GM19438 (cell line): ENCODE measurements at regions not wholly inside any gene's neighbourhood (a gene's known extent, or its start where the extent isn't known, plus 50 kb on each side); places are given as distances from the start of the nearest gene placed in this dataset.
"Not testable (repeated sequence)": the region's sequence is repeated elsewhere in the genome, so short reads cannot be mapped to it uniquely, and the experiment has no call there.

Source experiments
- ATAC-seq: cut with Tn5 transposase; IDR thresholded peaks from one replicate; pipeline ENCODE4 v1.9.1; 2021; ENCODE audit warnings: low read depth; ENCODE audit not compliant: unreplicated experiment

- ATAC-seq, result no peak
Observed at GRCh38 chr3:104906001-104906639, 460.6 kb upstream of the ALCAM start.

GRCh38 chr3:104907507-104907906 lies 459.2 kb upstream of the ALCAM start:
- ATAC-seq, result no peak

GRCh38 chr3:104908761-104909160 lies 457.9 kb upstream of the ALCAM start:
- no peak for ATAC-seq

GRCh38 chr3:104909198-104909597 lies 457.5 kb upstream of the ALCAM start:
- no peak for ATAC-seq

- no peak for ATAC-seq
Observed at GRCh38 chr3:104909721-104910120, 457.0 kb upstream of the ALCAM start.

- no peak for ATAC-seq
Observed at GRCh38 chr3:104911376-104911775, 455.3 kb upstream of the ALCAM start.

GRCh38 chr3:104916971-104917370 lies 449.7 kb upstream of the ALCAM start:
- no peak for ATAC-seq

GRCh38 chr3:104920512-104920911 lies 446.2 kb upstream of the ALCAM start:
- ATAC-seq, result no peak

GRCh38 chr3:104933972-104934371 lies 432.7 kb upstream of the ALCAM start:
- no peak for ATAC-seq

- ATAC-seq, result no peak
Observed at GRCh38 chr3:104935613-104936012, 431.1 kb upstream of the ALCAM start.

- ATAC-seq, result no peak
Observed at GRCh38 chr3:104939196-104939595, 427.5 kb upstream of the ALCAM start.

- ATAC-seq, result no peak
Observed at GRCh38 chr3:104941785-104942184, 424.9 kb upstream of the ALCAM start.

- no peak for ATAC-seq
Observed at GRCh38 chr3:104943974-104944373, 422.7 kb upstream of the ALCAM start.

GRCh38 chr3:104947943-104948342 lies 418.8 kb upstream of the ALCAM start:
- no peak for ATAC-seq

- ATAC-seq, result not testable (repeated sequence)
Observed at GRCh38 chr3:104949810-104950209, 416.9 kb upstream of the ALCAM start.

- ATAC-seq, result no peak
Observed at GRCh38 chr3:104951426-104951825, 415.3 kb upstream of the ALCAM start.

GRCh38 chr3:104952146-104952972 lies 414.4 kb upstream of the ALCAM start:
- ATAC-seq, result no peak

GRCh38 chr3:104956620-104957345 lies 409.9 kb upstream of the ALCAM start:
- no peak for ATAC-seq

GRCh38 chr3:104960579-104960978 lies 406.1 kb upstream of the ALCAM start:
- no peak for ATAC-seq

- no peak for ATAC-seq
Observed at GRCh38 chr3:104961851-104962250, 404.9 kb upstream of the ALCAM start.

- ATAC-seq, result no peak
Observed at GRCh38 chr3:104974316-104974715, 392.4 kb upstream of the ALCAM start.
